GM12892 (cell line): ENCODE measurements at regions not wholly inside any gene's neighbourhood (a gene's known extent, or its start where the extent isn't known, plus 50 kb on each side); places are given as distances from the start of the nearest gene placed in this dataset.

Source experiments
- POLR2A ChIP-seq: IDR thresholded peaks from 2 replicates; pipeline ENCODE4 v1.6.1; 2011; ENCODE audit warnings: low read depth, low read length, control low read depth
- POLR2AphosphoS5 ChIP-seq: IDR thresholded peaks from 2 replicates; pipeline ENCODE4 v1.6.1; 2011; ENCODE audit warnings: low read depth, low read length, control low read depth
- TAF1 ChIP-seq: IDR thresholded peaks from 2 replicates; pipeline ENCODE4 v1.6.1; 2011; ENCODE audit warnings: low read depth, mild to moderate bottlenecking, control low read depth, low read length, borderline replicate concordance

DNA sequence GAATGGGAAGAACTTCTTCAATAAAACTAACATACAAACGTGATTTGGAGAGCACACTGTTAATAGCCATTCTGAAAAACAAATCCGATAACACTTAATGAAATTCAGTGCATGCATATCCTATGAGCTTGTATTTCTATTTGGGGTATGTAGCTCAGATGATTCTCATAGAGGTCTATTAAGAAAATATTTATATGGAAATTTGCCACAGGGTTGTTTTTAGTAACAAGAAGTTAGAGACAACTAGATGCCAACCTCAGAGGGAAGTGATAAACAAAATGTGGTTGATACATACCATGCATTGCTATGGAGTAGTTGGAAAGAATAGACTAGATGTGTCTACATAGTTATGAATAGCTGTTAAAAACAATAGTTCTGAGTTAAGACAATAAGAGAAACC is 395.8 kb upstream of the MAGEB18 start:
- no peak for TF ChIP-seq POLR2A
- TF ChIP-seq POLR2AphosphoS5: no peak
- no peak for TF ChIP-seq TAF1
